ENCODE measurements at regions not wholly inside any gene's neighbourhood (a gene's known extent, or its start where the extent isn't known, plus 50 kb on each side); places are given as distances from the start of the nearest gene placed in this dataset.

- Histone ChIP-seq H3K27me3 (no peaks in the 10 kb centered on the region), H3K36me3 (no peaks in the 10 kb centered on the region), H3K4me1 (no peaks in the 10 kb centered on the region), H3K9me3 (no peaks in the 10 kb centered on the region), H3K4me3 (no peak overlapping the region), H3K27ac (peak overlapping the region in 1 of 2 donors; percentile 31)
- peak in 1 of 2 donors; percentile 27 for DNase-seq
- no peak for TF ChIP-seq CTCF (IDR thresholded peaks at IDR 0.05)
- TF ChIP-seq POLR2A (IDR thresholded peaks at IDR 0.05): no peak
- intact Hi-C loops (cut with DNase I; ENCODE audit: low total_unique reads): no loop called here
These were observed 196.5 kb upstream of the HS3ST1 start for GRCh38 chr4:11625211-11625610.

- Histone ChIP-seq H3K9me3 (no peaks in the 10 kb centered on the region), H3K27ac (peak overlapping the region; percentile 27 to 61), H3K27me3 (no peaks in the 10 kb centered on the region), H3K4me1 (no peaks in the 10 kb centered on the region), H3K36me3 (no peaks in the 10 kb centered on the region), H3K4me3 (no peak overlapping the region)
- no peak for DNase-seq
- TF ChIP-seq POLR2A (IDR thresholded peaks at IDR 0.05) (no peak), CTCF (IDR thresholded peaks at IDR 0.05) (no peak)
- intact Hi-C loops (cut with DNase I; ENCODE audit: low total_unique reads): no loop called here
These were observed 195.7 kb upstream of the HS3ST1 start for GRCh38 chr4:11624370-11624769.

GRCh38 chr4:11623726-11624037 lies 195.0 kb upstream of the HS3ST1 start:
- DNase-seq: peak in 1 of 2 donors; percentile 15
- Histone ChIP-seq H3K9me3 (no peaks in the 10 kb centered on the region), H3K4me1 (no peaks in the 10 kb centered on the region), H3K27ac (no peak overlapping the region), H3K4me3 (no peak overlapping the region), H3K36me3 (no peaks in the 10 kb centered on the region), H3K27me3 (no peaks in the 10 kb centered on the region)
- no peak for TF ChIP-seq POLR2A (IDR thresholded peaks at IDR 0.05)
- TF ChIP-seq CTCF (IDR thresholded peaks at IDR 0.05): peak in 2 of 4 experiments; percentile 11 to 30
- intact Hi-C loops (cut with DNase I; ENCODE audit: low total_unique reads): no loop called here

DNA sequence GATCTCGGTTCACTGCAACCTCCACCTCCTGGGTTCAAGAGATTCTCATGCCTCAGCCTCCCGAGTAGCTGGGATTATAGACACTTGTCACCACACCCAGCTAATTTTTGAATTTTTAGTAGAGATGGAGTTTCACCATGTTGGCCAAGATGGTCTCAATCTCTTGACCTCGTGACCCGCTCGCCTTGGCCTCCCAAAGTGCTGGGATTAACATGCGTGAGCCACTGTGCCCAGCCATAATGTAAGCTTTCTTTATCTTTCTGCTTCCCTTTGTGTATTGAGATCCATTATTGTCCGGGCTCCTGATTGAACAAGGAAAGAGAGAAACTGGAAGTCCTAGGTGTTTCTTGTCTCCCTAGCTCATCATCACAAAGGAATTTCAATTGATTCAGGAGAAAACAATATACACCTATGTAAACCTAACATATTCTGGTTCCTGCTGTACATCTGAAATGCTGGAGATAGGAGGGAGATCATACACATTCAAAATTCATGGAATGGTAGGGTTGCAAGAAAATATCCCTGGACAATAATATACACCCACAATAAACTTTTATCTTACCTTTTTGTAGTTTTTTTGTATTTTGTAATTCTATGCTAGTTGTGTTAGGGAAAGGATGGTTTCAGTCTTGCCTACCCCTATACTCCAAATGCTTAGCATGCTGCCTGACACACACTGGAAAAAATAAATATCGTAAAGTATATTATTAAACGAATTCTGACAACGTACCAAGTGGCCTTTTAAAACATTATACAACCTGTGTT lies 194.4 kb upstream of the HS3ST1 start:
- Histone ChIP-seq H3K4me3 (no peak overlapping the region), H3K9me3 (no peaks in the 10 kb centered on the region), H3K4me1 (no peaks in the 10 kb centered on the region), H3K27ac (no peak overlapping the region), H3K36me3 (no peaks in the 10 kb centered on the region), H3K27me3 (no peaks in the 10 kb centered on the region)
- TF ChIP-seq CTCF (IDR thresholded peaks at IDR 0.05): no peak
- TF ChIP-seq POLR2A (IDR thresholded peaks at IDR 0.05): no peak
- no peak for DNase-seq
- intact Hi-C loops (cut with DNase I; ENCODE audit: low total_unique reads): no loop called here

DNA sequence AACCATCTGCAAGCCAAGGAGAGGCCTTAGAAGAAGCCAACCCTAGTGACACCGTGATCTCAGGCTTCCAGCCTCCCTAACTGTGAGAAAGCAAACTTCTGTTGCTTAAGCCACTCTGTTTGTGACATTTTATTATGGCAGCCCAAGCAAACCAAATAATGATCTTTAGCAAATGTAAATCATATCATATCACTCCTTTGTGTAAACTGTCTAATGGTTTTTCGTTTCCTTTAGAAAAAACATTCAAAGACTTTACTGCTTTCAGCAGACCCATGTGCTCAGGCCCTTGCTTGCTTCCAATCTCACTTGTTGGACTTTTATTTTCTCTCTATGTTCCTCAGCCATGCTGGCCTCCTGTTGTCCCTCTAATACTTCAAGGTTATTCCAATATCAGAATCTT lies 192.2 kb upstream of the HS3ST1 start:
- no peak overlapping the region for H3K27ac ChIP-seq
- TF ChIP-seq CTCF (IDR thresholded peaks at IDR 0.05) (no peak), POLR2A (IDR thresholded peaks at IDR 0.05) (no peak)
- intact Hi-C loops (cut with DNase I; ENCODE audit: low total_unique reads): no loop called here
- DNase-seq: no peak
- no peaks in the 10 kb centered on the region for H3K36me3 ChIP-seq
- H3K9me3 ChIP-seq: no peaks in the 10 kb centered on the region
- H3K27me3 ChIP-seq: no peaks in the 10 kb centered on the region
- no peak overlapping the region for H3K4me3 ChIP-seq
- H3K4me1 ChIP-seq: no peaks in the 10 kb centered on the region
